Astrocyte of the spinal cord (primary cell): ENCODE measurements at regions not wholly inside any gene's neighbourhood (a gene's known extent, or its start where the extent isn't known, plus 50 kb on each side); places are given as distances from the start of the nearest gene placed in this dataset.

Experiments used
- DNase-seq: peaks from one replicate; pipeline ENCODE4 v3.0.0; 2011; ENCODE audit warnings: low read depth, low spot score
- H3K4me3 ChIP-seq: 2 replicates; pipeline ENCODE4 v1.5.1; 2011; ENCODE audit warnings: low read depth, mild to moderate bottlenecking, low read length, moderate library complexity
- CTCF ChIP-seq: IDR thresholded peaks from 2 replicates; pipeline ENCODE4 v1.5.1; 2012; ENCODE audit warnings: low read depth, mild to moderate bottlenecking, low read length, inconsistent platforms
- in situ Hi-C: cut with HindIII; loops from 2 replicates; pipeline ENCODE4 v1.10.0; 2017; ENCODE audit warnings: low sequenced_read_pairs

GRCh38 chr11:15327786-15328231 is 213.1 kb downstream of the INSC start:
- in situ Hi-C loops: no loop called here
- TF ChIP-seq CTCF: peak; percentile 67
- H3K4me3 ChIP-seq: no peak overlapping the region
- DNase-seq: peak; percentile 33

- H3K4me3 ChIP-seq: no peak overlapping the region
- DNase-seq: no peak
- TF ChIP-seq CTCF: no peak
- in situ Hi-C loops: no loop called here
Measured at GRCh38 chr11:15333407-15333806, 218.7 kb downstream of the INSC start.

GRCh38 chr11:15334766-15335165 is 220.0 kb downstream of the INSC start:
- TF ChIP-seq CTCF: no peak
- no peak overlapping the region for H3K4me3 ChIP-seq
- in situ Hi-C loops: no loop called here
- DNase-seq: no peak

GRCh38 chr11:15336021-15336420 is 221.3 kb downstream of the INSC start:
- no peak for DNase-seq
- no peak for TF ChIP-seq CTCF
- no peak overlapping the region for H3K4me3 ChIP-seq
- in situ Hi-C loops: no loop called here

GRCh38 chr11:15339302-15339701 is 224.6 kb downstream of the INSC start:
- DNase-seq: no peak
- TF ChIP-seq CTCF: no peak
- H3K4me3 ChIP-seq: no peak overlapping the region
- in situ Hi-C loops: no loop called here

GRCh38 chr11:15341587-15341986 is 226.9 kb downstream of the INSC start:
- H3K4me3 ChIP-seq: no peak overlapping the region
- in situ Hi-C loops: no loop called here
- TF ChIP-seq CTCF: no peak
- no peak for DNase-seq

- DNase-seq: no peak
- no peak for TF ChIP-seq CTCF
- in situ Hi-C loops: no loop called here
- no peak overlapping the region for H3K4me3 ChIP-seq
Measured at GRCh38 chr11:15342163-15342562, 227.4 kb downstream of the INSC start.
